DOHH2 (cell line): ENCODE measurements at regions not wholly inside any gene's neighbourhood (a gene's known extent, or its start where the extent isn't known, plus 50 kb on each side); places are given as distances from the start of the nearest gene placed in this dataset.

ENCODE experiments used
- H3F3A ChIP-seq: fragments of 200-600 bp; sonication (generic), shearing (Covaris generic); 2 replicates; pipeline ENCODE4 v1.6.0; 2016; ENCODE audit warnings: antibody characterized with exemption, mild to moderate bottlenecking; ENCODE audit not compliant: control insufficient read depth, insufficient read depth
- H3K27ac ChIP-seq: fragments of 200-600 bp; sonication (generic); 2 replicates; pipeline ENCODE4 v1.5.1; 2014; ENCODE audit warnings: low read depth, mild to moderate bottlenecking, low read length, moderate library complexity
- H3K27me3 ChIP-seq: fragments of 200-600 bp; sonication (generic); 2 replicates; pipeline ENCODE4 v1.6.1; 2014; ENCODE audit warnings: mild to moderate bottlenecking, low read length, mixed read lengths; ENCODE audit not compliant: control insufficient read depth
- H3K36me3 ChIP-seq: fragments of 200-600 bp; sonication (generic); 2 replicates; pipeline ENCODE4 v1.6.1; 2014; ENCODE audit warnings: mild to moderate bottlenecking, low read length, moderate library complexity, mixed read lengths; ENCODE audit not compliant: control insufficient read depth
- H3K4me1 ChIP-seq: fragments of 200-600 bp; sonication (generic); 2 replicates; pipeline ENCODE4 v1.6.1; 2014; ENCODE audit warnings: mild to moderate bottlenecking, low read length, mixed read lengths; ENCODE audit not compliant: control insufficient read depth
- H3K4me2 ChIP-seq: fragments of 200-600 bp; sonication (generic); 2 replicates; pipeline ENCODE4 v1.6.0; 2014; ENCODE audit warnings: mild to moderate bottlenecking, low read length, moderate library complexity
- H3K4me3 ChIP-seq: fragments of 200-600 bp; sonication (generic); 2 replicates; pipeline ENCODE4 v1.5.1; 2014; ENCODE audit warnings: mild to moderate bottlenecking, low read length, mixed read lengths
- H3K79me2 ChIP-seq: fragments of 200-600 bp; sonication (generic); 2 replicates; pipeline ENCODE4 v1.6.1; 2014; ENCODE audit warnings: mild to moderate bottlenecking, low read length, mixed read lengths; ENCODE audit not compliant: control insufficient read depth
- H3K9me2 ChIP-seq: fragments of 200-600 bp; sonication (generic); replicated peaks from 2 replicates; pipeline ENCODE4 v1.6.1; 2014; ENCODE audit warnings: mild to moderate bottlenecking, low read length, mixed read lengths; ENCODE audit not compliant: control insufficient read depth
- H3K9me3 ChIP-seq: fragments of 200-600 bp; sonication (generic); 2 replicates; pipeline ENCODE4 v1.6.1; 2014; ENCODE audit warnings: antibody characterized with exemption, low read length, mixed read lengths; ENCODE audit not compliant: control insufficient read depth, insufficient read depth
- H4K20me1 ChIP-seq: fragments of 200-600 bp; sonication (generic); 2 replicates; pipeline ENCODE4 v1.6.0; 2014; ENCODE audit warnings: low read depth, mild to moderate bottlenecking, antibody characterized with exemption, low read length, moderate library complexity; ENCODE audit not compliant: control insufficient read depth, insufficient read depth
- EZH2phosphoT487 ChIP-seq: fragments of 200-600 bp; sonication (generic); IDR thresholded peaks from 2 replicates; pipeline ENCODE4 v1.6.1; 2017; ENCODE audit warnings: borderline replicate concordance, mild to moderate bottlenecking, antibody characterized with exemption, low read length, moderate library complexity, mixed read lengths
- TF ChIP-seq, protein P1 (sequence below): fragments of 200-600 bp; sonication (generic); IDR thresholded peaks from one replicate; pipeline ENCODE4 v1.5.1; 2014; ENCODE audit warnings: antibody characterized with exemption, mild to moderate bottlenecking, low read depth, low read length; ENCODE audit not compliant: poor library complexity, severe bottlenecking

DNA sequence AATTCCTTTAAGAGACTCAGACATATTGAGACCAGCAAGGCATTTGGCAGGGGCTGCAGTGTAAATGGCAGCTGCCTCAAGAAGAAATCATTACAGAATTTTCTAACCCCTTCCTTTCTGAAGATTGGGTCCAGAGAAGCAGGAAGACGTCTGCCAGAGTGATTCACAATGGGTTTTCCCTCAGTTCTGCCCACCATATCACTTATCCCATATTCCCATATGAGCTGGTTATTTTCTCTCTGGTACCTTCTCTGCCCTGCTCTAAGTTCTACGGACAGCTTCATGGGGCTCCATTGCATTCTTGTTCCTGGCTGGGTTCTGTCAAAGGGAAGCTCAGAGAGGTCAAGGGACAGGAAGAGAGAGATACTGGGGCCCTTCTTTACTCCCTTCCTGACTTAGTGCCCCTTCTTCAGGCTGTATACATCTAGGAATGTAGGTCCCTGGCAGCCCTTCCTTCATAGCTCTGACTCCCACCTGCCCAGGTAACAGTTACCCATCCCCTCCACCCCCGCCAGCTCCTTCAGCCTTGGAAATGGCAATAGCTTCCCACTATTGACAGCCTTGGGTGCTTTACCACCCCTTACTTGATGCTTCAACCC is 420.6 kb upstream of the DAB1 start:
- no peak overlapping the region for H3K4me3 ChIP-seq
- TF ChIP-seq EZH2phosphoT487: no peak
- TF ChIP-seq, protein P1, sequence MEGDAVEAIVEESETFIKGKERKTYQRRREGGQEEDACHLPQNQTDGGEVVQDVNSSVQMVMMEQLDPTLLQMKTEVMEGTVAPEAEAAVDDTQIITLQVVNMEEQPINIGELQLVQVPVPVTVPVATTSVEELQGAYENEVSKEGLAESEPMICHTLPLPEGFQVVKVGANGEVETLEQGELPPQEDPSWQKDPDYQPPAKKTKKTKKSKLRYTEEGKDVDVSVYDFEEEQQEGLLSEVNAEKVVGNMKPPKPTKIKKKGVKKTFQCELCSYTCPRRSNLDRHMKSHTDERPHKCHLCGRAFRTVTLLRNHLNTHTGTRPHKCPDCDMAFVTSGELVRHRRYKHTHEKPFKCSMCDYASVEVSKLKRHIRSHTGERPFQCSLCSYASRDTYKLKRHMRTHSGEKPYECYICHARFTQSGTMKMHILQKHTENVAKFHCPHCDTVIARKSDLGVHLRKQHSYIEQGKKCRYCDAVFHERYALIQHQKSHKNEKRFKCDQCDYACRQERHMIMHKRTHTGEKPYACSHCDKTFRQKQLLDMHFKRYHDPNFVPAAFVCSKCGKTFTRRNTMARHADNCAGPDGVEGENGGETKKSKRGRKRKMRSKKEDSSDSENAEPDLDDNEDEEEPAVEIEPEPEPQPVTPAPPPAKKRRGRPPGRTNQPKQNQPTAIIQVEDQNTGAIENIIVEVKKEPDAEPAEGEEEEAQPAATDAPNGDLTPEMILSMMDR: no peak
- H4K20me1 ChIP-seq: no peaks in the 10 kb centered on the region
- H3K36me3 ChIP-seq: no peaks in the 10 kb centered on the region
- no peaks in the 10 kb centered on the region for H3K9me2 ChIP-seq
- H3F3A ChIP-seq: no peaks in the 10 kb centered on the region
- H3K9me3 ChIP-seq: peaks cover 9% of the 10 kb centered on the region; the same call in 1 of the 2 replicates
- no peaks in the 10 kb centered on the region for H3K27me3 ChIP-seq
- H3K4me2 ChIP-seq: no peak overlapping the region
- H3K4me1 ChIP-seq: no peaks in the 10 kb centered on the region
- no peaks in the 10 kb centered on the region for H3K79me2 ChIP-seq
- H3K27ac ChIP-seq: no peak overlapping the region

DNA sequence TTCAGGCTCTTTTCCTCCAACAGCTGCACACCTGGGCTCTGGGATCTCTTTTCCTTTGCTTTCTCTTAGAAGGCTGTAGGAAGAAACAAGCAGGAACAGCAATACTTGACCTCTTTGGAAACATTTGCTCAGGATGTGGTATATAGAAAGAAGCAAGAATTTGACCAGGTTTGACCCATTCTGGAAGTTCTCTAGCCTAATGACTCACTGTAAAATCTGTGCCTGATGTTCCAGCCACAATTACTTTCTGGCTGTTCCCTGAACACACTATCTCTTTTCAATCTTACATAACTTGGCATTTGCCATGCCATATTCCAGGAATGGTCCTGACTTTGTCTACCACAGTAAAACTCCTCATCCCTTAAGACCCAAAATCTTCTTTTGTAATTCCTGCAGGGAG is 419.9 kb upstream of the DAB1 start:
- Histone ChIP-seq H3K9me3 (peaks cover 9% of the 10 kb centered on the region; the same call in 1 of the 2 replicates), H3K79me2 (no peaks in the 10 kb centered on the region), H4K20me1 (no peaks in the 10 kb centered on the region), H3K27me3 (no peaks in the 10 kb centered on the region), H3K4me2 (no peak overlapping the region), H3F3A (no peaks in the 10 kb centered on the region), H3K36me3 (no peaks in the 10 kb centered on the region), H3K4me1 (no peaks in the 10 kb centered on the region), H3K4me3 (no peak overlapping the region), H3K9me2 (no peaks in the 10 kb centered on the region), H3K27ac (no peak overlapping the region)
- TF ChIP-seq, protein P1: no peak
- TF ChIP-seq EZH2phosphoT487: no peak

DNA sequence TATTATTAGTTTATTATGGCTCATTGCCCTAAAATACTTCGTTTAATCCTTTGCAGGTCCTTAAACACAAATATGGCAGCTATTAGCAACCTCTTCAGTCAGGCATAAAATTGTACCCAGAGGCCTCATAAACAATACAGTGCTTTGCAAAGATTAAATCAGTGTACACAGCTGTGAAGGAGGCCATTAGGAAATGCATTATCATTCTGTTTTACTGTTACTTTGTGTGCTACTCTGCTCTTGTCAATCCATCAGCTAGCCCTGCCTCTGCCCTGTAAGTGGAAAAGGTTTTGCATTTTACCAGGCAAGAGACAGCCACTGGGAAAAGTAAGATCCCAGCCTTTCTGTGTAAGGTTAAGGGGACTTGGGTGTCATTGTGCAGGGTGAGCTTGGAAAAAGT is 415.7 kb upstream of the DAB1 start:
- no peak overlapping the region for H3K4me2 ChIP-seq

More for the DNA sequence above, 415.7 kb upstream of the DAB1 start:
- no peaks in the 10 kb centered on the region for H3K27me3 ChIP-seq
- H3K36me3 ChIP-seq: no peaks in the 10 kb centered on the region
- no peaks in the 10 kb centered on the region for H3K79me2 ChIP-seq
- H3K4me1 ChIP-seq: no peaks in the 10 kb centered on the region
- no peak overlapping the region for H3K4me3 ChIP-seq
- TF ChIP-seq, protein P1: no peak
- TF ChIP-seq EZH2phosphoT487: no peak
- no peaks in the 10 kb centered on the region for H3F3A ChIP-seq
- H4K20me1 ChIP-seq: no peaks in the 10 kb centered on the region
- H3K27ac ChIP-seq: no peak overlapping the region
- peaks cover 9% of the 10 kb centered on the region; the same call in 1 of the 2 replicates for H3K9me3 ChIP-seq
- H3K9me2 ChIP-seq: no peaks in the 10 kb centered on the region
